ENCODE measurements at regions not wholly inside any gene's neighbourhood (a gene's known extent, or its start where the extent isn't known, plus 50 kb on each side); places are given as distances from the start of the nearest gene placed in this dataset.
"Not testable (repeated sequence)": the region's sequence is repeated elsewhere in the genome, so short reads cannot be mapped to it uniquely, and the experiment has no call there.

- no peak for DNase-seq
Measured at GRCh38 chr4:163694385-163694784, 199.9 kb downstream of the TMA16 start.

- DNase-seq = no peak
Measured at GRCh38 chr4:163697121-163697520, 202.6 kb downstream of the TMA16 start.

GRCh38 chr4:163700383-163700782 lies 205.9 kb downstream of the TMA16 start:
- not testable (repeated sequence) for DNase-seq

GRCh38 chr4:163701916-163702315 lies 207.4 kb downstream of the TMA16 start:
- peak; percentile 30 for DNase-seq

- peak; percentile 11 for DNase-seq
Measured at GRCh38 chr4:163702736-163703135, 208.2 kb downstream of the TMA16 start.

- DNase-seq = peak; percentile 51
Measured at GRCh38 chr4:163703251-163703650, 208.8 kb downstream of the TMA16 start.

GRCh38 chr4:163707873-163708272 lies 213.4 kb downstream of the TMA16 start:
- no peak for DNase-seq

GRCh38 chr4:163709601-163710000 lies 215.1 kb downstream of the TMA16 start:
- DNase-seq = no peak

- DNase-seq = no peak
Measured at GRCh38 chr4:163710158-163710557, 215.7 kb downstream of the TMA16 start.

- DNase-seq = not testable (repeated sequence)
Measured at GRCh38 chr4:163724495-163724894, 230.0 kb downstream of the TMA16 start.

GRCh38 chr4:163726641-163727040 lies 232.2 kb downstream of the TMA16 start:
- DNase-seq = no peak

- no peak for DNase-seq
Measured at GRCh38 chr4:163731071-163731470, 236.6 kb downstream of the TMA16 start.

- no peak for DNase-seq
Measured at GRCh38 chr4:163732473-163732872, 238.0 kb downstream of the TMA16 start.

GRCh38 chr4:163736876-163737275 lies 242.4 kb downstream of the TMA16 start:
- no peak for DNase-seq

GRCh38 chr4:163737846-163738245 lies 243.4 kb downstream of the TMA16 start:
- not testable (repeated sequence) for DNase-seq

- DNase-seq = no peak
Measured at GRCh38 chr4:163738521-163738920, 244.0 kb downstream of the TMA16 start.

GRCh38 chr4:163744861-163745260 lies 250.4 kb downstream of the TMA16 start:
- DNase-seq = no peak

GRCh38 chr4:163747293-163747692 lies 252.8 kb downstream of the TMA16 start:
- DNase-seq = no peak

GRCh38 chr4:163747886-163748285 lies 253.4 kb downstream of the TMA16 start:
- no peak for DNase-seq

- no peak for DNase-seq
Measured at GRCh38 chr4:163748449-163748848, 254.0 kb downstream of the TMA16 start.

- DNase-seq = no peak
Measured at GRCh38 chr4:163755013-163755412, 260.5 kb downstream of the TMA16 start.

GRCh38 chr4:163757219-163757618 lies 262.7 kb downstream of the TMA16 start:
- DNase-seq = no peak

GRCh38 chr4:163758032-163758431 lies 263.5 kb downstream of the TMA16 start:
- no peak for DNase-seq

GRCh38 chr4:163762741-163763140 lies 268.3 kb downstream of the TMA16 start:
- DNase-seq = no peak

GRCh38 chr4:163764569-163764968 lies 270.1 kb downstream of the TMA16 start:
- DNase-seq = no peak

GRCh38 chr4:163768014-163768413 lies 273.5 kb downstream of the TMA16 start:
- no peak for DNase-seq

Data from retina (tissue), 1 donor.